Stomach (tissue), 4 donors: ENCODE measurements at regions not wholly inside any gene's neighbourhood (a gene's known extent, or its start where the extent isn't known, plus 50 kb on each side); places are given as distances from the start of the nearest gene placed in this dataset.
"Not testable (repeated sequence)": the region's sequence is repeated elsewhere in the genome, so short reads cannot be mapped to it uniquely, and the experiment has no call there.

Experiments
- EP300 ChIP-seq: sonication (generic); formaldehyde crosslinking; IDR thresholded peaks from one replicate; pipeline ENCODE4 v1.6.1; 2017; ENCODE audit warnings: antibody characterized with exemption
- POLR2A ChIP-seq, 4 donors: fragments of 450-650 bp; IDR thresholded peaks; one replicate each; pipeline ENCODE4 v1.6.1; 2016; ENCODE audit warnings: antibody characterized with exemption in 4 of 4, control low read depth in 2 of 4, mild to moderate bottlenecking in 1 of 4, moderate library complexity in 1 of 4
- TF ChIP-seq, protein P1 (sequence below), 7 experiments: fragments of 450-650 bp in 4 of 7; fragments of 200-600 bp in 3 of 7; sonication (generic) in 3 of 7; IDR thresholded peaks; one replicate each; pipeline ENCODE4 v1.5.1; 2016 to 2019; ENCODE audit warnings: antibody characterized with exemption in 7 of 7, control low read depth in 2 of 7, mild to moderate bottlenecking in 1 of 7

DNA sequence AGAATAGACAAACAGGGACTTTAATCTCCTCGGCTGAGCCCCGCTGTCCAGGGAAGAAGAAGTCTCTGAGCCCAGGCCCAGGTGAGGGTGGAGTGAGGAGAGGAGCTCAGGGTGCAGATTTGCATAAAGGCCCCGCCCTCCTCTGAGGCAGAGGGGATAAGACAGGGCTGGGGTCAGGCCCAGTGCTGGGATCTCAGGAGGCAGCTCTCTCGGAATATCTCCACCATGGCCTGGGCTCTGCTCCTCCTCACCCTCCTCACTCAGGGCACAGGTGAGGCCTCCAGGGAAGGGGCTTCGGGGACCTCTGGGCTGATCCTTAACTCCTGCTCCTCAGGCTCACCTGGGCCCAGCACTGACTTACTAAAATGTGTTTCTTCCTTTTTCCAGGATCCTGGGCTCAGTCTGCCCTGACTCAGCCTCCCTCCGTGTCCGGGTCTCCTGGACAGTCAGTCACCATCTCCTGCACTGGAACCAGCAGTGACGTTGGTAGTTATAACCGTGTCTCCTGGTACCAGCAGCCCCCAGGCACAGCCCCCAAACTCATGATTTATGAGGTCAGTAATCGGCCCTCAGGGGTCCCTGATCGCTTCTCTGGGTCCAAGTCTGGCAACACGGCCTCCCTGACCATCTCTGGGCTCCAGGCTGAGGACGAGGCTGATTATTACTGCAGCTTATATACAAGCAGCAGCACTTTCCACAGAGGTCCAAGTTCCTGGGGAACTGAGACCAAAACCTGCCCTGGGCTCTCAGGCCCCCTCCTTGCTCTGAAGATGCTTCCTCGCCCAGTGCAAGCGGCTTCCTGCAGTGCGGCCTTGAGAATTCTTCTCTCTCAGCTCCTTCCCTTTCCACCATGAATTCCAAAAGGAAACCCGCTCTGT lies 90.2 kb downstream of the GGTLC2 start:
- TF ChIP-seq, protein P1, sequence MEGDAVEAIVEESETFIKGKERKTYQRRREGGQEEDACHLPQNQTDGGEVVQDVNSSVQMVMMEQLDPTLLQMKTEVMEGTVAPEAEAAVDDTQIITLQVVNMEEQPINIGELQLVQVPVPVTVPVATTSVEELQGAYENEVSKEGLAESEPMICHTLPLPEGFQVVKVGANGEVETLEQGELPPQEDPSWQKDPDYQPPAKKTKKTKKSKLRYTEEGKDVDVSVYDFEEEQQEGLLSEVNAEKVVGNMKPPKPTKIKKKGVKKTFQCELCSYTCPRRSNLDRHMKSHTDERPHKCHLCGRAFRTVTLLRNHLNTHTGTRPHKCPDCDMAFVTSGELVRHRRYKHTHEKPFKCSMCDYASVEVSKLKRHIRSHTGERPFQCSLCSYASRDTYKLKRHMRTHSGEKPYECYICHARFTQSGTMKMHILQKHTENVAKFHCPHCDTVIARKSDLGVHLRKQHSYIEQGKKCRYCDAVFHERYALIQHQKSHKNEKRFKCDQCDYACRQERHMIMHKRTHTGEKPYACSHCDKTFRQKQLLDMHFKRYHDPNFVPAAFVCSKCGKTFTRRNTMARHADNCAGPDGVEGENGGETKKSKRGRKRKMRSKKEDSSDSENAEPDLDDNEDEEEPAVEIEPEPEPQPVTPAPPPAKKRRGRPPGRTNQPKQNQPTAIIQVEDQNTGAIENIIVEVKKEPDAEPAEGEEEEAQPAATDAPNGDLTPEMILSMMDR (IDR thresholded peaks at IDR 0.05): not testable (repeated sequence)
- not testable (repeated sequence) for TF ChIP-seq POLR2A (IDR thresholded peaks at IDR 0.05); EP300
